Esophagus muscularis mucosa (tissue), 3 donors: ENCODE measurements at regions not wholly inside any gene's neighbourhood (a gene's known extent, or its start where the extent isn't known, plus 50 kb on each side); places are given as distances from the start of the nearest gene placed in this dataset.

ENCODE experiments used
- CTCF ChIP-seq, 3 experiments: fragments of 200-600 bp in 2 of 3; fragments of 450-650 bp in 1 of 3; sonication (generic) in 2 of 3; IDR thresholded peaks; one replicate each; pipeline ENCODE4 v1.5.1; 2017 to 2019; ENCODE audit warnings: antibody characterized with exemption in 3 of 3, mild to moderate bottlenecking in 2 of 3, moderate library complexity in 1 of 3
- POLR2A ChIP-seq: fragments of 450-650 bp; IDR thresholded peaks from one replicate; pipeline ENCODE4 v1.6.1; 2017; ENCODE audit warnings: antibody characterized with exemption, moderate library complexity, mild to moderate bottlenecking, low read depth

- TF ChIP-seq CTCF (IDR thresholded peaks at IDR 0.05) = no peak
- TF ChIP-seq POLR2A = no peak
Observed at GRCh38 chr5:168209244-168209995, 82.0 kb upstream of the WWC1 start.
